ENCODE measurements at regions not wholly inside any gene's neighbourhood (a gene's known extent, or its start where the extent isn't known, plus 50 kb on each side); places are given as distances from the start of the nearest gene placed in this dataset.
"Not testable (repeated sequence)": the region's sequence is repeated elsewhere in the genome, so short reads cannot be mapped to it uniquely, and the experiment has no call there.

- DNase-seq (ENCODE audit: low read depth, low spot score): no peak
Measured at GRCh38 chr9:105114318-105114717, 130.1 kb upstream of the SLC44A1 start.

- no peak for DNase-seq (ENCODE audit: low read depth, low spot score)
Measured at GRCh38 chr9:105114964-105115728, 129.3 kb upstream of the SLC44A1 start.

- no peak for DNase-seq (ENCODE audit: low read depth, low spot score)
Measured at GRCh38 chr9:105116052-105116868, 128.2 kb upstream of the SLC44A1 start.

GRCh38 chr9:105117234-105117633 is 127.2 kb upstream of the SLC44A1 start:
- no peak for DNase-seq (ENCODE audit: low read depth, low spot score)

GRCh38 chr9:105118636-105119035 is 125.8 kb upstream of the SLC44A1 start:
- no peak for DNase-seq (ENCODE audit: low read depth, low spot score)

GRCh38 chr9:105119156-105119555 is 125.3 kb upstream of the SLC44A1 start:
- no peak for DNase-seq (ENCODE audit: low read depth, low spot score)

GRCh38 chr9:105121861-105122430 is 122.5 kb upstream of the SLC44A1 start:
- DNase-seq (ENCODE audit: low read depth, low spot score): no peak

- DNase-seq (ENCODE audit: low read depth, low spot score): not testable (repeated sequence)
Measured at GRCh38 chr9:105124598-105124997, 119.9 kb upstream of the SLC44A1 start.

GRCh38 chr9:105126226-105126625 is 118.2 kb upstream of the SLC44A1 start:
- no peak for DNase-seq (ENCODE audit: low read depth, low spot score)

GRCh38 chr9:105127863-105128220 is 116.6 kb upstream of the SLC44A1 start:
- DNase-seq (ENCODE audit: low read depth, low spot score): no peak

- DNase-seq (ENCODE audit: low read depth, low spot score): no peak
Measured at GRCh38 chr9:105128908-105129600, 115.4 kb upstream of the SLC44A1 start.

- no peak for DNase-seq (ENCODE audit: low read depth, low spot score)
Measured at GRCh38 chr9:105129731-105130130, 114.7 kb upstream of the SLC44A1 start.

GRCh38 chr9:105131981-105132380 is 112.5 kb upstream of the SLC44A1 start:
- no peak for DNase-seq (ENCODE audit: low read depth, low spot score)

- no peak for DNase-seq (ENCODE audit: low read depth, low spot score)
Measured at GRCh38 chr9:105132606-105133005, 111.8 kb upstream of the SLC44A1 start.

- no peak for DNase-seq (ENCODE audit: low read depth, low spot score)
Measured at GRCh38 chr9:105138306-105138801, 106.1 kb upstream of the SLC44A1 start.

- DNase-seq (ENCODE audit: low read depth, low spot score): no peak
Measured at GRCh38 chr9:105141146-105141975, 103.1 kb upstream of the SLC44A1 start.

GRCh38 chr9:105141976-105142250 is 102.5 kb upstream of the SLC44A1 start:
- DNase-seq (ENCODE audit: low read depth, low spot score): no peak

- DNase-seq (ENCODE audit: low read depth, low spot score): no peak
Measured at GRCh38 chr9:105142406-105143135, 101.9 kb upstream of the SLC44A1 start.

- no peak for DNase-seq (ENCODE audit: low read depth, low spot score)
Measured at GRCh38 chr9:105143136-105143430, 101.4 kb upstream of the SLC44A1 start.

GRCh38 chr9:105144076-105144475 is 100.4 kb upstream of the SLC44A1 start:
- DNase-seq (ENCODE audit: low read depth, low spot score): no peak

- DNase-seq (ENCODE audit: low read depth, low spot score): no peak
Measured at GRCh38 chr9:105144841-105145240, 99.6 kb upstream of the SLC44A1 start.
